Activated CD4-positive, alpha-beta memory T cell treated with anti-CD3 and anti-CD28 coated beads for 36 hours (primary cell): ENCODE measurements at regions not wholly inside any gene's neighbourhood (a gene's known extent, or its start where the extent isn't known, plus 50 kb on each side); places are given as distances from the start of the nearest gene placed in this dataset.

Experiments used
- CTCF ChIA-PET: fragments of 350-600 bp; sonication (Branson Sonifier 250); formaldehyde crosslinking; loops from one replicate; lab custom pipeline; 2021; ENCODE audit warnings: antibody characterized with exemption, inconsistent platforms; lab: Charles Lee
- POLR2A ChIA-PET: fragments of 350-600 bp; sonication (Branson Sonifier 250); formaldehyde crosslinking; loops from one replicate; lab custom pipeline; 2021; ENCODE audit warnings: antibody characterized with exemption; lab: Charles Lee
- DNase-seq: peaks from one replicate; pipeline ENCODE4 v3.0.0-alpha.2; 2020
- H3K27ac Mint-ChIP-seq: one replicate; pipeline ENCODE4 v1.8.0; 2021; ENCODE audit warnings: mixed read lengths
- H3K27me3 Mint-ChIP-seq: one replicate; pipeline ENCODE4 v1.8.0; 2021; ENCODE audit warnings: mixed read lengths
- H3K36me3 Mint-ChIP-seq: one replicate; pipeline ENCODE4 v1.8.0; 2021; ENCODE audit warnings: mixed read lengths
- H3K4me1 Mint-ChIP-seq: one replicate; pipeline ENCODE4 v1.8.0; 2021; ENCODE audit warnings: low read depth, mixed read lengths
- H3K4me3 Mint-ChIP-seq: one replicate; pipeline ENCODE4 v1.8.0; 2021; ENCODE audit warnings: mild to moderate bottlenecking, mixed read lengths
- H3K9me3 Mint-ChIP-seq: one replicate; pipeline ENCODE4 v1.8.0; 2021; ENCODE audit warnings: mixed read lengths
- intact Hi-C: fragments of 100-400 bp; cut with micrococcal nuclease; formaldehyde crosslinking; loops from one replicate; pipeline ENCODE4 v1.15.1; 2023

DNA sequence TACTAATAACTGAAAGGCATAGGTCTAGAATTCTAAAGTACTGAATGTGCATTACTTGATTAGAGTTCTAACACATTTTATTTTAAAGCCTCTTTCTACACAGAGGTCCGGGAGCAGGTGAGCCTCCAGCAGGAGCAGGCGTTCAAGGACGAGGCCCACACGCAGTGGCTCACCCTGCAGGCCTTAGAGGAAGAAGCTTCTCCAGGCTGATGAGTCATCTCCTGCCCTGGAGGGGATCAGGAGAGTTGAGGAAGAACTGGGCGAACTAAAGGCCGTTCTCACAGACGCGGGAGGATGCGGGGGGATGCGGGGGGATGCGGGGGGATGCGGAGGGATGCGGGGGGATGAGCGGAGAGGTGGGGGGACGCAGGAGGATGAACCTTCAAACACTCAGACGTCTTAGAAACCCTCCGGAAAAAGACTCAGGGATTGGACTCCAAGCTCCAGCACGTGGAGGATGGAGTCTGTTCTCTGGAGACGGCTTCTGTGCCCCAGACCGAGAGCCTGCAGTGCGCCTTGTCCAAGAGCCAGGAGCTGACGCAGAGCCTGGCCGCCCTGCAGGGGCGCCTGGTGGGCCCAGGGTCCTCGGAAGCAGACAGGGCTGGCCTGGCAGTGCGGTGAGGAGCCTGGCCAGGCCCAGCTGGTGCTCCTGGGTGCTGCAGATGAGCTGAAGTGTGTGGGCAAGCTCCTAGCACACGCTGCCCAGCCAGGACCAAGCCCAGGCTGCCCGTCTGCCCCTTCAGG, 433.7 kb upstream of the TPK1 start:
- intact Hi-C loops: no loop called here
- CTCF ChIA-PET: interaction anchor here (0.5 kb wide), 1 partner anchor 329 kb away, joined by 3 read pairs; no protein-coding TSS in a partner anchor
- H3K36me3 Mint-ChIP-seq: no peaks in the 10 kb centered on the region
- POLR2A ChIA-PET: no interaction called here
- no peaks in the 10 kb centered on the region for H3K27me3 Mint-ChIP-seq
- DNase-seq: no peak
- peaks cover 5% of the 10 kb centered on the region for H3K9me3 Mint-ChIP-seq
- H3K4me1 Mint-ChIP-seq: no peaks in the 10 kb centered on the region
- H3K4me3 Mint-ChIP-seq: no peak overlapping the region
- no peak overlapping the region for H3K27ac Mint-ChIP-seq

DNA sequence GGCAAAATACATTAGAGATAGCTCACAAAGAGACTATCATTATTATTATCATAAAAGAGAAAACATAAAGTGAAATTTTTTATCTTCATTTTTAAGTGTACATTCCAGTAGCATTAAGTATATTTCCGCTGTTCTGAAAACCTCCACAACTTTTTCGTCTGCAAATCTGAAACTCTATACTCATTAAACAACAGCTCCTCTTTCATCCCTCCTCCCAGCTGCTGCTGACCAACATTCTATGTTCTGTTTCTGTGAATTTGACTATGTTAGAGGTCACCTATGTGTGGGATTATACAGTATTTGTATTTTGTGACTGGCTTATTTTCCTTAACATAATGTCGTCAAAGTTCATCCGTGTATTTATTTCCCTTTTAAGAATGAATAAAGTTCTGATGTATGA, 429.3 kb upstream of the TPK1 start:
- Mint-ChIP-seq H3K9me3 (peaks cover under 1% of the 10 kb centered on the region), H3K27me3 (no peaks in the 10 kb centered on the region), H3K27ac (no peak overlapping the region), H3K4me3 (no peak overlapping the region), H3K36me3 (no peaks in the 10 kb centered on the region), H3K4me1 (no peaks in the 10 kb centered on the region)
- no peak for DNase-seq
- ChIA-PET POLR2A (no interaction called here), CTCF (no interaction called here)
- intact Hi-C loops: no loop called here

DNA sequence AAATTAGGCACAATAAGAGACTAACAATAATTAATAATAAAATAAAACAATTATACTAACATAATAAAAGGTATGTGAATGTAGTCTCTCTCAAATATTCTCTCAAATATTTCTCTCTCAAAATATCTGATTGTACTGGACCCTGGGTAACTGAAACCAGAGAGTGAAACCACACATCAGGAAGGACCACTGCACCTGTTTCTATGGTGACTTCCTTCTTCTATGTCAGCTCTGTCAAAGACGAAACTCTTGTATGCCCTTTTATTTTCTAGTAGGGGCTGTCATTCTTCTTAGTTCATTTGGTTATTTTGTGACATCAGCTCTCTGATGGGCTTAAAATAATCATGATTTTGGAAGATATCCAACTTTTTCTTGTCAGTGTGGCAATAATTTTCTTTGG, 428.0 kb upstream of the TPK1 start:
- CTCF ChIA-PET: no interaction called here
- intact Hi-C loops: no loop called here
- no peaks in the 10 kb centered on the region for H3K36me3 Mint-ChIP-seq
- H3K4me1 Mint-ChIP-seq: no peaks in the 10 kb centered on the region
- H3K4me3 Mint-ChIP-seq: no peak overlapping the region
- H3K27ac Mint-ChIP-seq: no peak overlapping the region
- H3K27me3 Mint-ChIP-seq: no peaks in the 10 kb centered on the region
- peaks cover 6% of the 10 kb centered on the region for H3K9me3 Mint-ChIP-seq
- DNase-seq: no peak
- POLR2A ChIA-PET: no interaction called here

DNA sequence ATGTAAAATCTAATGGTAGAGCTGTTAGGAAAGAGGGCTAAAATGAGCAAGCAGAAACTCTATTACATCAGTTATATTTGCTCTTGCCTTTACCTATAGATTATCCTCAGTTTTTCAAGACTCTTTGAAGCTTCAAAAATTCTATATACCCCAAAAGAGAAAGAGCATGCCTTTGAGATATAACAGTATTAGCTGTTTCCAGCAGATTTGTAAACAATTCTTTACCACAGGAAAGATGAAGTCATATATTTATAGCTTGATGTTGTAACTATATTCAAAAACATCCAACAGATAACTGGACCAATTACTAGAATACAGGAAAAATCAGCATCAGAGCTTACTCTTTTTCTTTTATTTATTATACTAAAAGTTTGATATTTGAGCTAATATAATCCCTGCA, 416.2 kb upstream of the TPK1 start:
- Mint-ChIP-seq H3K9me3 (peaks cover 5% of the 10 kb centered on the region), H3K4me1 (no peaks in the 10 kb centered on the region), H3K36me3 (no peaks in the 10 kb centered on the region), H3K4me3 (no peak overlapping the region), H3K27ac (no peak overlapping the region), H3K27me3 (no peaks in the 10 kb centered on the region)
- no peak for DNase-seq
- ChIA-PET POLR2A (interaction anchor here (0.5 kb wide), 1 partner anchor 203 kb away, joined by 3 read pairs; no protein-coding TSS in a partner anchor), CTCF (interaction anchor here (0.6 kb wide), 1 partner anchor 301 kb away, joined by 3 read pairs; no protein-coding TSS in a partner anchor)
- intact Hi-C loops: no loop called here

DNA sequence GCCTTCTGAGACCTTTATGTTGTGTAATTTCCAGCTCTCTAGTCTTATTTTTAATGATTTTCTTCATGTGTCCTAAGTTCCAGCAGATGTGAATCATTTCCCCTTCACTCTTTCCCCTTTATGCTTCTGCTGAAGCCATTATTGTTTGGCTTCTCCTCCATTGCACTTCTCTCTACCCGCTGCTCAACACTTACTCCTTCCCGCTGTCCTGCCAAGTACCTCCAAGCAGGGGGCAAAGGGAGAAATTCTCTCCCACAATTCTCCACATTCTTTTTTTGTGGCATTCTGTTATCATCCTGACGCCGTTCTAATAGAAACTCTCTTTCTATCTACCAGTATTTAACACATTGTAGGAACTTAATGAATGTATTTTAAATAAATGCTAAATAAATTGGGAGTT, 388.9 kb upstream of the TPK1 start:
- Mint-ChIP-seq H3K36me3 (no peaks in the 10 kb centered on the region), H3K9me3 (peaks cover 5% of the 10 kb centered on the region), H3K4me1 (no peaks in the 10 kb centered on the region), H3K4me3 (no peak overlapping the region), H3K27ac (no peak overlapping the region), H3K27me3 (no peaks in the 10 kb centered on the region)
- CTCF ChIA-PET: no interaction called here
- intact Hi-C loops: no loop called here
- no peak for DNase-seq
- POLR2A ChIA-PET: no interaction called here

DNA sequence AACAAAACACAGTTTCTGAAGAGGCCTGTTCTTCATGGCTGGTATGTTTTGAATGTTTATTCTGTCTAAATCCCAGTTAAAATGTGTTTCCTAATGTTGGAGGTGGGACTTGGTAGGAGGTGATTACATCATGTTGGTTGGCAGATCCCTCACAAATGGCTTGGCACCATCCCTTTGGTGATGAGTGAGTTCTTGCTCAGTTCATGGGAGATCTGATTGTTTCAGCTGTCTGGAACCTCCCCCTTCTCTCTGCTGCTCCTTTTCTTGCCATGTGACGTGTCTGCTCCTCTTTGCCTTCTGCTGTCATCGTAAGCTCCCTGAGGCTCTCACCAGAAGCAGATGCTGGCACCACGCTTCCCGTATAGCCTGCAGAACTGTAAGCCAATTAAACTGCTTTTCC, 383.6 kb upstream of the TPK1 start:
- intact Hi-C loops: no loop called here
- Mint-ChIP-seq H3K4me3 (no peak overlapping the region), H3K27me3 (no peaks in the 10 kb centered on the region), H3K36me3 (no peaks in the 10 kb centered on the region), H3K9me3 (peaks cover 7% of the 10 kb centered on the region), H3K4me1 (no peaks in the 10 kb centered on the region), H3K27ac (no peak overlapping the region)
- POLR2A ChIA-PET: no interaction called here
- CTCF ChIA-PET: no interaction called here
- no peak for DNase-seq

DNA sequence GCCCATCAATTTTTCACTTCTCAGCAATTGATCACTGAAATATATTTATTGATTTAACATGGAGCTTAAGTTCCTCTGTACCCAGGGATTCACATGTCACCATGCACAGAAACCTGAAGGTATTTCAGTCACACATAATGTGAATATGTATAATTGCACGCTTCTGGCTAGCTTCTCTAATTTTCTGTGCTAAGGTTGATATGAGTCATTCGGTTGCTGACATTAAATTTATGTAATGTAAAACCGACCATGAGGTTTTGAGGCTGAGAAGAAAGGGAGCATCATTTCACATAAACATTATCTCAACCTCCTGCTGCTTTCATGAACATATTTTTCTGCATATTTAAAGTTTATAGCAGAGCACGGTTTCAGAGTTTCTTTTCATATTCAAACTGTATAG, 381.0 kb upstream of the TPK1 start:
- Mint-ChIP-seq H3K27me3 (no peaks in the 10 kb centered on the region), H3K9me3 (peaks cover 5% of the 10 kb centered on the region), H3K4me1 (no peaks in the 10 kb centered on the region), H3K4me3 (no peak overlapping the region), H3K27ac (no peak overlapping the region), H3K36me3 (no peaks in the 10 kb centered on the region)
- no peak for DNase-seq
- ChIA-PET POLR2A (no interaction called here), CTCF (no interaction called here)
- intact Hi-C loops: no loop called here

DNA sequence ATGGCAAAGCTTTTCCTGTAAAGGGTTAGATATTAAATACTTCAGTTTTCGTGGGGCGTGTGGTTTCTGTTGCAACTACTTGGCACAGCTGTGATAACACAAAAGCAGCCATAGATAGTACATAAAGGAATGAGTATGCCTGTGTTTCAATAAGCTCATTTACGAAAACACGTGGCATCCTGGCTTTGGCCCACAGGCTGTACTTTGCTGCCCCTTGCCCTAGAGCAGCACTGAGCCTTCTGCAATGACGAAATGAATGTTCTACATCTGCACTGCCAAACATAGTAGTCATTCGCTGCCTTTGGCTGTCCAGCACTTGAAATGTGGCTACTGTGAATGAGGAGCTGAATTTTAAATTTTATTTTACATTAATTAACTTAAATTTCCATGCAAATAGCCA, 376.2 kb upstream of the TPK1 start:
- intact Hi-C loops: no loop called here
- no peak overlapping the region for H3K27ac Mint-ChIP-seq
- H3K9me3 Mint-ChIP-seq: peaks cover 6% of the 10 kb centered on the region
- CTCF ChIA-PET: no interaction called here
- H3K4me1 Mint-ChIP-seq: no peaks in the 10 kb centered on the region
- no peak for DNase-seq
- POLR2A ChIA-PET: no interaction called here
- H3K36me3 Mint-ChIP-seq: no peaks in the 10 kb centered on the region
- H3K27me3 Mint-ChIP-seq: peaks cover 2% of the 10 kb centered on the region
- no peak overlapping the region for H3K4me3 Mint-ChIP-seq

DNA sequence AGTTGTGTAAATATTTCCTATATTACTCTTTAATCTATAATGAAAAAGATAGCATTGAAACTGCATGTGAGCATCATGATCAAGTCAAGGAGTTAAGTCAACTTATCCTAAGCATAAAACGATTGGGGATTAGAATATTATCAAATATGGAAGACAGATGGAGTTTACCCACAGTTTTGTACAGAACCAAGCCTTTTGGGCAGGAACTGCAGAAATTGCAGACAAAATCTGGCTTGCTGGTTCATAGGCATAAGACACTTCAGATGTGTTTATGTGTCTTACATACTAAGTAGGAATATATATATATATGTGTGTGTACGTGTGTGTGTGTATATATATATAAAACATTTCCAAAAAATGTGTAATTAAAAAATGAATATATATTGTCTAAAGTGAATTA, 375.4 kb upstream of the TPK1 start:
- Mint-ChIP-seq H3K4me3 (no peak overlapping the region), H3K36me3 (no peaks in the 10 kb centered on the region), H3K27me3 (peaks cover 2% of the 10 kb centered on the region), H3K27ac (no peak overlapping the region), H3K4me1 (no peaks in the 10 kb centered on the region), H3K9me3 (peaks cover 6% of the 10 kb centered on the region)
- DNase-seq: no peak
- intact Hi-C loops: no loop called here
- ChIA-PET POLR2A (no interaction called here), CTCF (no interaction called here)

DNA sequence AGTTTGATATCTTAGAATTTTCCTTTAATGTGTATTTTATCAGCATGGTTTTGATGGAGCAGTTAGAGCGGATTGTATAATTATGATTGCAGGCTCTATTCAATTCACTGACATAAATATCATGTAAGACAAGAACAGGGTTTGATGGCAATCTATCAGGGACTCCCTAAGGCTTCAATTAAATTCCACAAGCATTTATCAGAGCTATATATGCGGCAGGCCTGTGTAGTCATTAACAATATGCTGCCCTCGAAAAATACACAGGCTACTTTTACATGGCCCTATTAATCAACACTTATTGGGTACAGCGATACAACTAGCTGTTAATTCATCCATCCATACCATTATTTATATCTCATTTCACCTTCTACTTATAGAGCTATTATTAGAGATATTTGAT, 358.1 kb upstream of the TPK1 start:
- Mint-ChIP-seq H3K36me3 (no peaks in the 10 kb centered on the region), H3K9me3 (no peaks in the 10 kb centered on the region), H3K27me3 (no peaks in the 10 kb centered on the region), H3K27ac (no peak overlapping the region), H3K4me1 (no peaks in the 10 kb centered on the region), H3K4me3 (no peak overlapping the region)
- intact Hi-C loops: no loop called here
- POLR2A ChIA-PET: interaction anchor here (0.5 kb wide), 1 partner anchor 511 kb away, joined by 4 read pairs; no protein-coding TSS in a partner anchor
- CTCF ChIA-PET: no interaction called here
- DNase-seq: no peak

DNA sequence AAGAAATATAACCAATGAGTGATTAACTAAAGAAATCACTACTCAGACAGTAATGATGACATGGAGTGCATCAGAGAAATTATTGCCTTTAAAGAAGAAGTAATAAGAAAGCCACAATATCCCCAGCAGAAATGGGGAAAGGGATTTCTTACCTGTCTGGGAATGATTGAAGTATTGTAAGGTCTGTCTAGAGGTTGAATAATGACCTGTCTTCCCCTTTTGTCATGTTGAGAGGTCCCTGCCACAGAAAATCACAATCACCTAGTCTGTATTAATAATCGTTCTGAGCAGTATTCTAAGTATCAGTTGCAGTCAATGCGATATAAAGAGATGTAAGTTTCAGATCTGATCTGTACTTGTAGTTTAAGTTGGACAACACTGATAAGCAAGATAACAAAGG, 349.1 kb upstream of the TPK1 start:
- Mint-ChIP-seq H3K27me3 (no peaks in the 10 kb centered on the region), H3K4me1 (no peaks in the 10 kb centered on the region), H3K9me3 (no peaks in the 10 kb centered on the region), H3K27ac (no peak overlapping the region), H3K4me3 (no peak overlapping the region), H3K36me3 (no peaks in the 10 kb centered on the region)
- intact Hi-C loops: no loop called here
- ChIA-PET POLR2A (no interaction called here), CTCF (no interaction called here)
- DNase-seq: no peak

DNA sequence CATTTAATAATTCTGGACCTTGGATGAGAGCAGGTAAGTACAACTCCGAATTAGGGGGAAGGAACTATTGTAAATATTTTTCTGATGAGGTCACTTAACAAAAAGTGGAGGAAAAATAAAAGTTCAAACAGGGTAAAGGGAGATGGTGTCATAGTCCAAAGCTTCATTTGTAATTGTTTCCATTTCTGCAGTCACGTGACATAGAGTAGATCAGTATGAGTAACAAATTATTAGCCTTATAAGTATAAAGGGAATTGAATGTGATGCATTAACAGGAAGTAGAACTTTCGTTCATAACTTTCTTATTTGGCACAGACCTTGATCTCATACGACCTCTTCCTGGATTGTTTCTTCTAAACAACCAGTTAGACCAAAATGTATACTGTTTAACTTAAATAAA, 347.2 kb upstream of the TPK1 start:
- Mint-ChIP-seq H3K4me3 (no peak overlapping the region), H3K4me1 (no peaks in the 10 kb centered on the region), H3K9me3 (no peaks in the 10 kb centered on the region), H3K27me3 (no peaks in the 10 kb centered on the region), H3K27ac (no peak overlapping the region), H3K36me3 (no peaks in the 10 kb centered on the region)
- intact Hi-C loops: no loop called here
- POLR2A ChIA-PET: no interaction called here
- DNase-seq: no peak
- CTCF ChIA-PET: no interaction called here

DNA sequence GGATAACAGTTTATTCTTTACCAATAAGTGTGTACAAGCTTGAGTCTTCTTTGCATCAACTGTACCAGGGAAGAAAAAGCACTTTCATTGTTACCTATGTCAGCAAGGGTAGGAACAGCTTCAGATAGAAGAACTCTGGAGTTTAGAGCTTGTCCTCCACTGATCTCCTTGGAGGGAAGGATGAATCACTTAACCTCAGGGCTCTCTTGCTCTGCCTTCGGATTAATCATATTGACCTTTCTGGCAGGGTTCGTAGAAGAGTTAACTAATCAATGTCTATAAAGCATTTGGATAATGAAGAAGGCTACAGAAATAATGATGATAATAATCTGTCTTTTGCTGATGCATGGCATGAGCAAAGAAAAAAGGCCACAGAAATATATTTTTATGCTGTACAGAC, 339.5 kb upstream of the TPK1 start:
- Mint-ChIP-seq H3K27me3 (no peaks in the 10 kb centered on the region), H3K4me1 (no peaks in the 10 kb centered on the region), H3K27ac (no peak overlapping the region), H3K4me3 (no peak overlapping the region), H3K36me3 (no peaks in the 10 kb centered on the region), H3K9me3 (no peaks in the 10 kb centered on the region)
- DNase-seq: no peak
- intact Hi-C loops: no loop called here
- ChIA-PET POLR2A (no interaction called here), CTCF (no interaction called here)
